ENCODE measurements at regions not wholly inside any gene's neighbourhood (a gene's known extent, or its start where the extent isn't known, plus 50 kb on each side); places are given as distances from the start of the nearest gene placed in this dataset.

DNA sequence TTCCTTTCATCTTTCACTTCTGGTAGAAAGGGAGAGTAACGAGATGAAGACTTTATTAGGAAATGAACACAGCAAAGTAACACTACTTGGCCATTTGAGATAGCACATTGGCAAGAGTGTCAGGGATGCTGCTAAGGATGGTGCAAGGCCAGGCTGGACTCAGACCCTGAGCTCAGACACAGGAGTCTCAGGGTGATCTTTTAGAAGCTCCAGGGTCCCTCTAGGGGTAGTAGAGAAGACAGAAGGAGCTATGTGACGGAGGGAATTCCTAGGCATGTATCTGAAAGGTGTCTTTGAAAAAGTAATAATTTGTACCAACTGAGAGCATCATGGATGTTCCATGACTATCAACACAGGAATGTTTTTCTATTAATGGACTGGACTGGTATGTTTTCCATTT lies 436.5 kb downstream of the DHX35 start:
- in situ Hi-C loops (cut with MboI; ENCODE audit: low sequenced_read_pairs) = no loop called here

- in situ Hi-C loops (cut with MboI; ENCODE audit: low sequenced_read_pairs) = no loop called here
These were observed 435.5 kb downstream of the DHX35 start for GRCh38 chr20:39397646-39398045.

- in situ Hi-C loops (cut with MboI; ENCODE audit: low sequenced_read_pairs) = no loop called here
These were observed 433.5 kb downstream of the DHX35 start for GRCh38 chr20:39395478-39396291.

- in situ Hi-C loops (cut with MboI; ENCODE audit: low sequenced_read_pairs) = no loop called here
These were observed 432.3 kb downstream of the DHX35 start for GRCh38 chr20:39394461-39394860.

- in situ Hi-C loops (cut with MboI; ENCODE audit: low sequenced_read_pairs) = no loop called here
These were observed 428.0 kb downstream of the DHX35 start for GRCh38 chr20:39390186-39390585.

DNA sequence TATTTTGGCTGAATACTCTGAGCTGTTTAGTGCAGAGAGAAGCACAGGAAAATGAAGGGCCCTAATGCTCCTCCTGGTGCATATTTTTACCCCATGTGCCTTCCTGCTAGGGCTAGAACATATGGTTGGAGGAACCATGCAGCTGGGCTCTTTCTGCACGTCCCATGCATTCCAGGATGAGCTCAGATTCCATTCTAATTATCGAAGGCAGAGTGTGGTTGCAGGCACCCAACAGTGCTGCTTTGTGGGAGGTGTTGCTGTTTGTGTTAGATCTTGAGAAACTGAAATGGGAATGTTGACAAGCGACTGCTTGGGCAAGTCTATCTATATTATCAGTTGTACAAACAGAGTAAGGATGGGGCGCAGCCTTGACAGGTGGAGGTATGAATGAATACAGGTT lies 419.5 kb downstream of the DHX35 start:
- in situ Hi-C loops (cut with MboI; ENCODE audit: low sequenced_read_pairs) = no loop called here

DNA sequence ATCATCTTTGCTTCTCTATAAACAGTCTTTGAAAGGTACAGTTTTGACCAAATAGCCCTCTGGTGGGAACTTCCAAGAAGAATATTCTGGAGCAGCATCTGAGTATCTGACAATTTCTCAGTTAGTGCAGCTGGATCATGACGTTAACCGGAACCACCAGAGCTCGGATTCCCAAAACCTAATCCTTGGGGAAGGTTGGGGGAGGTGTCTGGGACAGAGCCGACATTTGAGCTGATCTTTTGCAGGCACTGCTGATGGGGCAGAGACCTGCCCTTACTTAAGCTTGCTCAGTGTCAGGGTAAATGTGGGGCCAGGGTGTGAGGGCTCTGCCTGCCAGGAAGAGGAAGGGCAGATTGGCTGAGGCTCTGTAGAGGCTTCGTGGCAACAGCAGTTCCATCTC lies 416.6 kb downstream of the DHX35 start:
- in situ Hi-C loops (cut with MboI; ENCODE audit: low sequenced_read_pairs) = no loop called here

GRCh38 chr20:39376788-39377187 lies 414.6 kb downstream of the DHX35 start:
- in situ Hi-C loops (cut with MboI; ENCODE audit: low sequenced_read_pairs) = no loop called here

DNA sequence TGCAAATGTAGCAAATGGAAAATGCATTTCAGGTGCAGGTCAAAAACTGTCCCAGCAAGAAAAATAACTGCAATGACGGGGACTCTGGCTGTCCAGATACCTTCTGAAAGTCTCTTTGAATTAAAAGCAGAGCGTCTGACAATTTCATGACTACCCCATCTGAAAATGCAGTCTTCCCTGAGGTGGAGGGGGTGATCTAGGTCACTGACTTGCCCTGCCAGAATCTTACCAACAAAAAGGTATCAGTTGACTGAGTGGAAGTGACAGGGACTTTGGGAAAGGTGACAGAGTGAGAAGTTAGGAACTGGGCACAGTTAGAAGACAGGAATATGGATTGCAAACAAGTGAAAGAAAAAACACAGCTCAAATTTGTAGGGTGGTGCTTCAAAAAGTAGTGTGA lies 402.2 kb downstream of the DHX35 start:
- in situ Hi-C loops (cut with MboI; ENCODE audit: low sequenced_read_pairs) = no loop called here

GRCh38 chr20:39359981-39360620 lies 398.0 kb downstream of the DHX35 start:
- in situ Hi-C loops (cut with MboI; ENCODE audit: low sequenced_read_pairs) = no loop called here

DNA sequence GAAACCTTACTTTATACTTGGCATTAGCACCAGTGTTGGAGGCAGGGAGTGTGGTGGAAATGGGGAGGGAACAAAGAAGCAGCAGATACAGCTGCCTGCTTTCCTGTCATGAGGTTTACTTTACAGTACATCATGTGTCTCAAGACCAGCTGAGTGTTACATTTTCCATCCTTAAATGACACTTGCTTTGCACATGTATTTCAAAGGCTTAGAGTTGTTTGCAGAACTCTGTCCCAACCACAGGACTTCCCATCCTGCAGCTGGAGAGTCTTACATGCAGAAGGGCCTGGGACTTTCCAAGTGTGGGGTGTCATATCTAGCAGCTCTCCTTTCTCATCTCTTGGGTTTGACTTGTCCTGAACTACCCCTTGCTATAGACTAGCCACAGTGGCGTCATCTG lies 395.9 kb downstream of the DHX35 start:
- in situ Hi-C loops (cut with MboI; ENCODE audit: low sequenced_read_pairs) = no loop called here

DNA sequence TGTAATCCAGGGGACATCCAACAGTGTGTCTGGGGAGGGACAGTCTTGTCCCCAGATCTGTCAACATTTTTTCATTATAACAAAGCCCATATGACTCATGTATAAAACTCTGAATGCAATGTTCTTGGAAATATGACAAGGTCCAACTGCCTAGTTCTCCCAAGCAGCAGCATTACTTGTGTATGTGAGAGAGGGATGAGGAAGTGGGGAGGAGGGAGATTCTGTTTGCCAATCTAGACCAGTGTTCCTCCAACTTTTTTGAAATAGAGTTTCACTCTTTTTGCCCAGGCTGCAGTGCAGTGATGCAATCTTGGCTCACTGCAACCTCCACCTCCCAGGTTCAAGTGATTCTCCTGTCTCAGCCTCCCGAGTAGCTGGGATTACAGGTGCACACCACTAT lies 394.8 kb downstream of the DHX35 start:
- in situ Hi-C loops (cut with MboI; ENCODE audit: low sequenced_read_pairs) = no loop called here

DNA sequence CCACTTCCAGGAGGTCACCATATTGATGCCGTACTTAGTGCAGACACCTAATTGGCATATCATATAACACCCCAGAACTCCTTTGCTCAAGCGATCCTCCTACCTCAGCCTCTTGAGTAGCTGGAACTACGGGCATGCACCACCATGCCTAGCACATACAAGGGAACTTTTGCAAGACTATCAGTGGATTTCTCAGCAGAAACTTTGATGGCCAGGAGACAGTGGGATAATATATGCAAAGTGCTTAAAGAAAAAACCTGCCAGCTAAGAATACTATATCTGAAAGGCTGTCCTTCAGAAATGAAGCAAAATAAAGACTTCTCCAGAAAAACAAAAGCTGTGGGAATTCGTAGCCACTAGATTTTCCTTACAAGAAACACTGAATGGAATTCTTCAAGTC lies 387.1 kb downstream of the DHX35 start:
- in situ Hi-C loops (cut with MboI; ENCODE audit: low sequenced_read_pairs) = no loop called here

DNA sequence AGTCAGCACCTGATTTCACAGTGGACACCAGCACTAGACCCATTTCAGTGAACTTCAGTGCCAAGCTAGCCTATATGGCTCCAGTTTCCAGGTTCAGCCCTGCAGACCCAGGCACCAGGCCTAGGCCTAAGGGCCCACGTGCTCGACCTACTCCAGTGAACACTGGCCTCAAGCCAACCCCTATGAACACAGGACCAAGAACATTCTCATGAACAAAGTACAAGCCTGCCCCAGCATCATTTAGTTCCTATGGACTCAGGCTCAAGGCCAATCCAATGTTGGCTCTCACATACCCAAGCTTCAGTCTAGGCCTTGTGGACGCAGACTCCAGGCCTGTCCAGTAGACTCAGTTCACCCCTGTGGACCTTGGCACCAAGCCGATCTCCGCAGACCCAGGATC lies 385.5 kb downstream of the DHX35 start:
- in situ Hi-C loops (cut with MboI; ENCODE audit: low sequenced_read_pairs) = no loop called here

GRCh38 chr20:39342463-39342862 lies 380.3 kb downstream of the DHX35 start:
- in situ Hi-C loops (cut with MboI; ENCODE audit: low sequenced_read_pairs) = no loop called here

DNA sequence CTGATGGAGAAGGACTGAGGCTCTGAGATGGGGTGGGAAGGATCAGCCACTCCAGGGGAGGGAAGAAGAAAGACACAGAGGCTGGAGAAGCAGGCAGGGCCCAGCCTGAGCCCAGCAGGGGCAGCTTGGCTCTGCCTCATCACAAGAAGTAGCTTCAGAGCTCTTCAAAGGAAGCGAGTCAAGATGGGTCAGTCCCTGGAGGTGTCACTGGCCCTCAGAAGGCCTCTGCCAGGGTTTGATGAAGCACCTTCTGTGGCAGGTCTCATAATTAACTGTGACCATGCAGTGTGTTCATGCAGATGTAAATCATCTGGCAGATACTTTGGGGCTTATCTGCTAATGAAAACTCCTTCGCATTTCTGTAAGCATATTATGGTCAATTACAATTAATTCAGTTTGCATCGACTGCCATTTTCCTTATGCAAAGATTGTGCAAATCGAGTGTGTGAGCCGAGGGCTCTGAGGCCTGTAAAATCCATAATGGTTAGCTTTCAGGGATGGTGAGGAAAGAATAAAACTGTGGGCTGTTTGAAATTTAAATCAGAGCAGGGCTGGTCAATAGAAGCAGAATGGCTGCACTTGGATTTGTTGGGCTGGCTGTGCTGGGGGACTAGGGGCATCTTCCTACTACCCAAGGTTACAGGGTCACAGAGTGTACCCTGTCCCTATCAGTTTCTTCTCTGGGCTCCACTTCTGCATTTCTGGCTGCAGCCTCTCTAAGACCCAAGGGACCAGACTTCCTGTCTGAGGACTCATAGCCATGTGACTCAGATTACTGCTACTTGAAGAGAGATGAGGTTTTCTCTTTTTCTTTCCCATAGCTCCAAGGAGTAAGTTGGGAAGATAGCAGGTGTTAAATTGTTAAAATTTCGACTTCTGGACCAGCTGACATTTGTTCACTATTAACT lies 376.6 kb downstream of the DHX35 start:
- in situ Hi-C loops (cut with MboI; ENCODE audit: low sequenced_read_pairs) = no loop called here

- in situ Hi-C loops (cut with MboI; ENCODE audit: low sequenced_read_pairs) = no loop called here
These were observed 371.1 kb downstream of the DHX35 start for GRCh38 chr20:39333211-39333610.

DNA sequence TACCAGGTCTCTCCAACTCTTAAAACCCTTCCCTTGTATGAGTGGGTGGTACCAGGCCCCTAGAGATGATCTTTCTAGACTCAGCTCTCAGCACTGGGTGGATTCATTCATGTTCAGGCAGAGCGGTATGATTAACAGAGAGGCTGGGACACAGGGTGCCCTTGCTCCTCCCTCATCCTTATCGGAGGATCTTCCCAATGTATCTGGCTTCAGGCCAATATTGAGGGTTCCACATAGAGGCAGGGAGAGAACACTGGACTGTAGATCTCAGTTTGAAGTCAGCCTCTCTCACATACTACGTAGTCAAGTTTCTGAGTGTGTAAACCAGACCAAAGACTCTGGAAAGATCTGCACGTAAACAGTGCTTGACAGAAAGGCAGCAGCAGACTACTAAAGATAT lies 366.2 kb downstream of the DHX35 start:
- in situ Hi-C loops (cut with MboI; ENCODE audit: low sequenced_read_pairs) = no loop called here

DNA sequence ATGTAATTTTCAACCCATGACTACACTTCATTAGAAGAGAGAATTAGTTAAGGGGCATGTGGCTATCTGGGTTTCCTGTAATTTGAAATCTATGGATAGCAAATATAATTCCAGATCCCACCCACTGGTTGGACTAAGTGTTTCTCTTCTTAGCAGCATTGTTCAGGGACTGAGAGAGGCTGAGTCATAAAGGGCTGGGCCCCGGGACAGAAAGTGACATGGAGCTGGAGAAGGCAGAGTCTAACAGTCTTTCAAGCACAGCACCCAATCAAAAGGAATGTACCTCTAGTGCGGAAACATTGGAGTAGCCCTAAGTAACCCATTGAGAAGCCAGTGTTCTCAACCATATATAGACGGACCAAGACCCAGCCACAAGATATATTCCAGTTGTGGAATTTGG lies 363.9 kb downstream of the DHX35 start:
- in situ Hi-C loops (cut with MboI; ENCODE audit: low sequenced_read_pairs) = no loop called here

DNA sequence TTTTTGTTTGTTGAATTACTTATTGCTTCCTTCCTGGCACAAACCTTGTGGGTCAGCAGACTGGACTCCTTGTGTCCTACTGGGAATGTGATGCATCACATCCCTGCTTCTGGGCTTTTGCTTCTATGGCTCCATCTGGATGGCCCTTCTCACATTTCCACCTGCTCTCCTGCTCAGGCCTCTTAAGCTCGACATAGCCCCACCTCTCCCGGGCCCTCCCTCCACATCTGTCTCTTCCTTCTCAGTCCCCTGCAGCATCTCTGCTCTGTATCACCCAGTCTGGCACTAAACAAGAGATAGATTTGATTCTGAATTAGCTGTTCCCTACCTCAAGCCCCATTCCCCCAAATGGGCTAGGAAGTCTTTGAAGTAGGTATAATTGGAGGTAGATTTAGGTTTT lies 356.8 kb downstream of the DHX35 start:
- in situ Hi-C loops (cut with MboI; ENCODE audit: low sequenced_read_pairs) = no loop called here

- in situ Hi-C loops (cut with MboI; ENCODE audit: low sequenced_read_pairs) = no loop called here
These were observed 350.5 kb downstream of the DHX35 start for GRCh38 chr20:39312676-39313075.
